ENCODE measurements at regions not wholly inside any gene's neighbourhood (a gene's known extent, or its start where the extent isn't known, plus 50 kb on each side); places are given as distances from the start of the nearest gene placed in this dataset.

GRCh38 chr5:143741421-143741820 lies 70.5 kb upstream of the HMHB1 start:
- TF ChIP-seq CTCF (optimal IDR thresholded peaks at IDR 0.05 in 1 of 3, IDR thresholded peaks at IDR 0.05 in 1 of 3, conservative IDR thresholded peaks at IDR 0.05 in 1 of 3; ENCODE audit: extremely low read depth in 1 of 3, insufficient read depth in 2 of 3, low read length in 3 of 3) (no peak), EZH2 (IDR thresholded peaks at IDR 0.05; ENCODE audit: low read length) (no peak)
